ENCODE measurements at regions not wholly inside any gene's neighbourhood (a gene's known extent, or its start where the extent isn't known, plus 50 kb on each side); places are given as distances from the start of the nearest gene placed in this dataset.

DNA sequence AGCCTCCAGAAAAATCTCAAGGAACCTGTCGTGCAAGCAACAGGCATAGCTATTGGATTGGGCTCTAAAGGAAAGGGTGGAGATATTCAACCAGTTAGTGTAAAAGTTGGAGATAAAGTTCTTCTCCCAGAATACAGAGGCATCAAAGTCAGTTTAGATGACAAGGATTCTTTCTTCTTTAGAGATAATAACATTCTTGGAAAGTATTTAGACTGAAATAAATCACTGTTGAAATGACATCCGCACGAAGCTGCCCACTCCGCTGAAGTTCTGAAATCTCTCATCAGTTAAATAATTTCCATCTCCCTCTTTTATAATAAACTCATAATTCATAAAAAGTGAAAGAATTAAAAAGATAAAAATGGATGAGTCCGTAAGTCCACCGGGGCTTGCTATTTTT lies 1354.9 kb upstream of the TMEM132C start:
- DNase-seq (ENCODE audit: low spot score, unreplicated experiment) = no peak
- H3K9me3 Mint-ChIP-seq (ENCODE audit: low read depth) = no peaks in the 10 kb centered on the region
- H3K4me3 Mint-ChIP-seq (ENCODE audit: low read depth) = no peak overlapping the region
- peaks cover 6% of the 10 kb centered on the region for H3K4me1 Mint-ChIP-seq (ENCODE audit: low read depth)
- TF ChIP-seq, protein P1, sequence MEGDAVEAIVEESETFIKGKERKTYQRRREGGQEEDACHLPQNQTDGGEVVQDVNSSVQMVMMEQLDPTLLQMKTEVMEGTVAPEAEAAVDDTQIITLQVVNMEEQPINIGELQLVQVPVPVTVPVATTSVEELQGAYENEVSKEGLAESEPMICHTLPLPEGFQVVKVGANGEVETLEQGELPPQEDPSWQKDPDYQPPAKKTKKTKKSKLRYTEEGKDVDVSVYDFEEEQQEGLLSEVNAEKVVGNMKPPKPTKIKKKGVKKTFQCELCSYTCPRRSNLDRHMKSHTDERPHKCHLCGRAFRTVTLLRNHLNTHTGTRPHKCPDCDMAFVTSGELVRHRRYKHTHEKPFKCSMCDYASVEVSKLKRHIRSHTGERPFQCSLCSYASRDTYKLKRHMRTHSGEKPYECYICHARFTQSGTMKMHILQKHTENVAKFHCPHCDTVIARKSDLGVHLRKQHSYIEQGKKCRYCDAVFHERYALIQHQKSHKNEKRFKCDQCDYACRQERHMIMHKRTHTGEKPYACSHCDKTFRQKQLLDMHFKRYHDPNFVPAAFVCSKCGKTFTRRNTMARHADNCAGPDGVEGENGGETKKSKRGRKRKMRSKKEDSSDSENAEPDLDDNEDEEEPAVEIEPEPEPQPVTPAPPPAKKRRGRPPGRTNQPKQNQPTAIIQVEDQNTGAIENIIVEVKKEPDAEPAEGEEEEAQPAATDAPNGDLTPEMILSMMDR (IDR thresholded peaks at IDR 0.05; ENCODE audit: unreplicated experiment) = no peak
- peaks cover 3% of the 10 kb centered on the region for H3K27me3 Mint-ChIP-seq
- H3K36me3 Mint-ChIP-seq (ENCODE audit: insufficient read depth) = no peaks in the 10 kb centered on the region
- no peak overlapping the region for H3K27ac Mint-ChIP-seq

DNA sequence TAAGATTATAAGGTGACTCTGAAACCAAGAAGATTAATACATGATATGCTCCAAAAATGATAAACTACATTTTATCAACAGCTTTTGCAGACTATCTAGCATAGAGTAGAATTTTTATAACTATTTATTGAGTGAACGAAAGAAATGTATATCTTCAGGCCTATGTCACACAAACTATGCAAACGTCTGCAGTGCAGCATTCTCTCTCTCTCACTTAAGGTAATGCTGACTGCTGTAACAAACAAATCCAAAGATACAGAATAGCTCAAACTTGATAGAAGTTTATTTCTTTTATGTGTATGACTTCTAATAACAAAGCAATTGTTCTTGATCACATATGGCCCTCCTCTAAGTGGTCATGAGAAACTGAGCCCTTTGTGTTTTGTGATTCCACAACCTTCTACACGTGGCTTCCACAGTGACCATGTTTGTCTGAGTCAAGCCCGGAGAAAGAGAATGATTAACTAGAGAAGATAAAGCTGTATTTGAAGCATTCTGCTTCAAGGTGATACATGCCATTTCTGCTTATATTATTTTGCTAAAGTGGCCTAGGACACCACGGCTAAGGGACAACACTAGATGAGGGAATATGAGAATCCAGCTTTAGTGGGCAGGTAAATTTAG lies 1352.7 kb upstream of the TMEM132C start:
- Mint-ChIP-seq H3K27ac (peak overlapping the region; percentile 21), H3K9me3 (ENCODE audit: low read depth) (no peaks in the 10 kb centered on the region), H3K4me1 (ENCODE audit: low read depth) (peaks cover 6% of the 10 kb centered on the region), H3K36me3 (ENCODE audit: insufficient read depth) (no peaks in the 10 kb centered on the region), H3K27me3 (peaks cover 5% of the 10 kb centered on the region), H3K4me3 (ENCODE audit: low read depth) (no peak overlapping the region)
- no peak for DNase-seq (ENCODE audit: low spot score, unreplicated experiment)
- TF ChIP-seq, protein P1 (IDR thresholded peaks at IDR 0.05; ENCODE audit: unreplicated experiment) = no peak

DNA sequence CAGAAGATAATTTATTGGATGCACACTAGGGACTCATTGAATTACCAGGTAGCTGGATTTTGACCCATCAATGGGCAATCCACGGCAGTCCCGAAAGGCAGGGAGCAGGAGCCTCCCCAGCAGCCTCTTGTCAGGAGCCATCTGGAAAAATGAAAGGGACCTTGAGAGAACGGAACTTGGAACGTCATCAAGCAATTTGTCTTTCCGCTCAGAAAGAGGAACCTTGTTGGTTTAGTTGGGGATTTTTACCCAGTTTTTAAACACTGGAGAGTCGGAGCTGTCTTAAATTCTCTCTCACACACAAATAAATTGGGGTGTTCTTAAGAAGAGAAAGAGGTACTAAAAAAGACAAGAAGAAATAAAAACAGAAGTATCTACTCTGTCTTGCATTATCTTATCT lies 1351.7 kb upstream of the TMEM132C start:
- H3K36me3 Mint-ChIP-seq (ENCODE audit: insufficient read depth) = no peaks in the 10 kb centered on the region
- H3K4me1 Mint-ChIP-seq (ENCODE audit: low read depth) = peaks cover 6% of the 10 kb centered on the region
- no peak for DNase-seq (ENCODE audit: low spot score, unreplicated experiment)
- peaks cover 5% of the 10 kb centered on the region for H3K27me3 Mint-ChIP-seq
- no peak overlapping the region for H3K27ac Mint-ChIP-seq
- no peaks in the 10 kb centered on the region for H3K9me3 Mint-ChIP-seq (ENCODE audit: low read depth)
- TF ChIP-seq, protein P1 (IDR thresholded peaks at IDR 0.05; ENCODE audit: unreplicated experiment) = no peak
- H3K4me3 Mint-ChIP-seq (ENCODE audit: low read depth) = no peak overlapping the region

DNA sequence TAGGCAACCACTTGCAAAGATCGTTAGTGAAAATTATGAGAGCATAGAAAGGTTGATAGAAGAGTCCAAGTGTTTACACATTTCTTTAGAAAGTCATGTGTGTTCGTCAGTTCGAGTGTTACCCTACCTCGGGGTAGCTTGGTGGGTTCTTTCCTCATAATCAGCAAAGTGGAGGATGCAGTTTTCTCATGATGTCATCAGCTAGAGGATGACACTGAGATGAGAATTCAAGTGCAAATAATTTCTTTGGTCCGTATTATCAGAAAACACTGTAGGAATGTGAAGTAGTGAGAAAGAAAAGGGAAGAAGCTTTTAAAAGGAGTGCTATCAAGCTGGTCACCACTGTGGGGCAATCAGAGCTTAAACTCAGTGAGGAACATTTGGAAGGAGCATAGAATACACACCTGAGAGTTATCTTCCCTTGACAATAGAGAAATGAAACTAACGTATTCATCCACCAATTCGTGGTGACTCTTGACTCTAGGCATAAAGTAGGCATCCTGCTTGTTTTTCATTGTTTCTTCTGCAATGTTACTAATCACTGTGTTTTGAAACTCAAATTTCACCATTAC lies 1340.9 kb upstream of the TMEM132C start:
- Mint-ChIP-seq H3K4me3 (ENCODE audit: low read depth) (no peak overlapping the region), H3K27ac (no peak overlapping the region), H3K4me1 (ENCODE audit: low read depth) (no peaks in the 10 kb centered on the region), H3K36me3 (ENCODE audit: insufficient read depth) (no peaks in the 10 kb centered on the region), H3K27me3 (peaks cover 5% of the 10 kb centered on the region), H3K9me3 (ENCODE audit: low read depth) (no peaks in the 10 kb centered on the region)
- no peak for DNase-seq (ENCODE audit: low spot score, unreplicated experiment)
- TF ChIP-seq, protein P1 (IDR thresholded peaks at IDR 0.05; ENCODE audit: unreplicated experiment) = no peak

DNA sequence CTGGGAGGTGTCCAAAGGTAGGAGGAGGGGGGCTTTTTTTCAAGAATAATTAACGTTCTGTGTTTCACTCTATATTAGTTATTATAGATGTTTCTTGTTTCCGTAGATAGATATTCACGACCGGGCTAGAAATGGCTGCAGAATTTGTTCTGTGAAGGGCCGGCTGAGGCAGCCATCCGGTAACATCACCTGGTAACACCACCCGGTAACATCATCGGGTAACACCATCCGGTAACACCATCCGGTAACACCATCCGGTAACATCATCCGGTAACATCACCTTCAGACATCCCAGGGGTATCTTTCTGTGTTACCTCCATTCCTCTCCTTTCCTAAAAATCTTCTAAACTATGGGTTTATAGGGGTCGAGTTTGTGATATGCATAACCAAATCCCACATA lies 1336.7 kb upstream of the TMEM132C start:
- Mint-ChIP-seq H3K36me3 (ENCODE audit: insufficient read depth) (no peaks in the 10 kb centered on the region), H3K9me3 (ENCODE audit: low read depth) (no peaks in the 10 kb centered on the region)
- TF ChIP-seq, protein P1 (IDR thresholded peaks at IDR 0.05; ENCODE audit: unreplicated experiment) = no peak

More for the DNA sequence above, 1336.7 kb upstream of the TMEM132C start:
- Mint-ChIP-seq H3K27me3 (peaks cover 5% of the 10 kb centered on the region), H3K4me1 (ENCODE audit: low read depth) (no peaks in the 10 kb centered on the region), H3K4me3 (ENCODE audit: low read depth) (no peak overlapping the region), H3K27ac (no peak overlapping the region)
- no peak for DNase-seq (ENCODE audit: low spot score, unreplicated experiment)

Measured in progenitor cell of endocrine pancreas (in vitro differentiated cells).